Endothelial cell of umbilical vein (primary cell): ENCODE measurements at regions not wholly inside any gene's neighbourhood (a gene's known extent, or its start where the extent isn't known, plus 50 kb on each side); places are given as distances from the start of the nearest gene placed in this dataset.
A peak's percentile ranks its signal among the peaks of the same experiment; 100 is the strongest.

ENCODE experiments used
- BruUV-seq: library from RNA; stranded (reverse); fragments of 400-500 nt; replicated peaks from 2 replicates; lab custom pipeline; 2021; lab: Mats Ljungman, UMichigan
- CTCF ChIA-PET: fragments of 300-600, 350-600 bp; sonication (Branson Sonifier 250); formaldehyde crosslinking; loops from one replicate; lab custom pipeline; 2021; ENCODE audit warnings: antibody characterized with exemption, inconsistent platforms; lab: Charles Lee
- POLR2A ChIA-PET: fragments of 300-600, 350-600 bp; sonication (Branson Sonifier 250); formaldehyde crosslinking; loops from one replicate; lab custom pipeline; 2021; ENCODE audit warnings: antibody characterized with exemption, inconsistent platforms; lab: Charles Lee
- DNase-seq: peaks from one replicate; pipeline ENCODE4 v3.0.0-alpha.2; 2011; ENCODE audit warnings: low read depth, low spot score
- FAIRE-seq: peaks from 2 replicates; lab custom pipeline; 2011; peaks lifted over from hg19 to GRCh38; lab: Jason Lieb, UNC
- H2AFZ ChIP-seq: 2 replicates; pipeline ENCODE4 v1.6.0; 2012; ENCODE audit warnings: low read depth, low read length, control low read depth, inconsistent platforms
- H3K27ac ChIP-seq: 2 replicates; pipeline ENCODE4 v1.5.1; 2011; ENCODE audit warnings: low read depth, mild to moderate bottlenecking, control low read depth, low read length, moderate library complexity; ENCODE audit not compliant: insufficient read depth
- H3K27me3 ChIP-seq, 2 experiments: 2 replicates each; pipeline versions ENCODE4 v1.6.0 to v1.6.1; 2011; ENCODE audit warnings: low read length in 2 of 2, mixed read lengths in 1 of 2; ENCODE audit not compliant: control insufficient read depth in 2 of 2, insufficient read depth in 2 of 2
- H3K36me3 ChIP-seq, 2 experiments: 2 replicates in 1 of 2; 3 replicates in 1 of 2; pipeline ENCODE4 v1.5.1; 2011; ENCODE audit warnings: low read length in 2 of 2, mild to moderate bottlenecking in 1 of 2, moderate library complexity in 1 of 2; ENCODE audit not compliant: control insufficient read depth in 2 of 2, insufficient read depth in 2 of 2; ENCODE audit errors: extremely low read depth in 1 of 2
- H3K4me1 ChIP-seq: 3 replicates; pipeline ENCODE4 v1.5.1; 2011; ENCODE audit warnings: mild to moderate bottlenecking, low read length; ENCODE audit not compliant: control insufficient read depth, insufficient read depth; ENCODE audit errors: extremely low read depth
- H3K4me2 ChIP-seq: 2 replicates; pipeline ENCODE4 v1.6.1; 2011; ENCODE audit warnings: low read length, control low read depth, mixed read lengths; ENCODE audit not compliant: insufficient read depth
- H3K4me3 ChIP-seq, 3 experiments: fragments of 200-600 bp in 1 of 3; sonication (generic), shearing (Covaris generic) in 1 of 3; replicated peaks in 1 of 3; 2 replicates each; pipeline ENCODE4 v1.5.1; 2011 to 2016; ENCODE audit warnings: control low read depth in 3 of 3, low read length in 3 of 3, mild to moderate bottlenecking in 2 of 3, inconsistent platforms in 1 of 3, low read depth in 1 of 3, moderate library complexity in 1 of 3; ENCODE audit not compliant: insufficient read depth in 1 of 3
- H3K79me2 ChIP-seq: 2 replicates; pipeline ENCODE4 v1.6.0; 2012; ENCODE audit warnings: low read length, inconsistent platforms; ENCODE audit not compliant: control insufficient read depth, insufficient read depth
- H3K9ac ChIP-seq: replicated peaks from 2 replicates; pipeline ENCODE3; 2011; ENCODE audit warnings: low read length, control low read depth; ENCODE audit not compliant: insufficient read depth; ENCODE audit errors: extremely low read depth
- H3K9me1 ChIP-seq: replicated peaks from 3 replicates; pipeline ENCODE4 v1.6.0; 2011; ENCODE audit warnings: mild to moderate bottlenecking, low read length; ENCODE audit not compliant: control insufficient read depth, insufficient read depth; ENCODE audit errors: extremely low read depth
- H3K9me3 ChIP-seq: replicated peaks from 2 replicates; pipeline ENCODE4 v1.5.1; 2012; ENCODE audit warnings: low read length, inconsistent platforms; ENCODE audit not compliant: control insufficient read depth, insufficient read depth
- H4K20me1 ChIP-seq: replicated peaks from 2 replicates; pipeline ENCODE3; 2011; ENCODE audit warnings: mild to moderate bottlenecking, low read length; ENCODE audit not compliant: control insufficient read depth, insufficient read depth; ENCODE audit errors: extremely low read depth
- CTCF ChIP-seq, 2 donors: IDR thresholded peaks; 1 replicate in 1 of 2; 2 replicates in 1 of 2; pipeline ENCODE4 v1.5.1; 2011; ENCODE audit warnings: low read length in 2 of 2, mild to moderate bottlenecking in 2 of 2, moderate library complexity in 2 of 2, control low read depth in 1 of 2, inconsistent platforms in 1 of 2, low read depth in 1 of 2; ENCODE audit not compliant: insufficient read depth in 1 of 2; ENCODE audit errors: extremely low read depth in 1 of 2
- EZH2 ChIP-seq: IDR thresholded peaks from 2 replicates; pipeline ENCODE4 v1.6.1; 2012; ENCODE audit warnings: borderline replicate concordance, low read depth, mild to moderate bottlenecking, moderate library complexity, low read length, inconsistent platforms; ENCODE audit not compliant: severe bottlenecking
- FOS ChIP-seq: IDR thresholded peaks from 2 replicates; pipeline ENCODE4 v1.6.1; 2011; ENCODE audit warnings: mild to moderate bottlenecking, low read length, moderate library complexity, borderline replicate concordance; ENCODE audit not compliant: insufficient read depth
- GATA2 ChIP-seq: IDR thresholded peaks from 2 replicates; pipeline ENCODE4 v1.7.0; 2011; ENCODE audit warnings: low read depth, mild to moderate bottlenecking, moderate library complexity, mixed read lengths, low read length; ENCODE audit not compliant: insufficient read length, insufficient read depth
- JUN ChIP-seq: IDR thresholded peaks from 2 replicates; pipeline ENCODE4 v1.6.1; 2011; ENCODE audit warnings: borderline replicate concordance, low read depth; ENCODE audit not compliant: insufficient read length, insufficient read depth
- MAX ChIP-seq: IDR thresholded peaks from 2 replicates; pipeline ENCODE4 v1.6.1; 2011; ENCODE audit not compliant: insufficient read depth, insufficient read length
- MYC ChIP-seq: IDR thresholded peaks from one replicate; pipeline ENCODE4 v1.6.1; 2011; ENCODE audit warnings: mild to moderate bottlenecking, low read depth, low read length
- POLR2A ChIP-seq: IDR thresholded peaks from 2 replicates; pipeline ENCODE4 v1.6.1; 2012; ENCODE audit warnings: low read depth, mild to moderate bottlenecking, control low read depth, low read length
- POLR2AphosphoS5 ChIP-seq: IDR thresholded peaks from 2 replicates; pipeline ENCODE4 v1.6.1; 2012; ENCODE audit warnings: low read depth, mild to moderate bottlenecking, control low read depth, low read length, moderate library complexity; ENCODE audit not compliant: insufficient read depth
- dilution Hi-C: fragments of 300-500 bp; cut with MboI; formaldehyde crosslinking; loops from one replicate; pipeline ENCODE4 v1.15.0; 2019; ENCODE audit warnings: low sequenced_read_pairs; ENCODE audit not compliant: extremely low pct_ligation_motif_present
- intact Hi-C: fragments of 100-400 bp; cut with micrococcal nuclease; formaldehyde crosslinking; loops from one replicate; pipeline ENCODE4 v1.10.0; 2022

GRCh38 chr3:99419116-99419515 lies 219.3 kb upstream of the COL8A1 start:
- BruUV-seq, result no TSS peak

More at GRCh38 chr3:99419116-99419515, 219.3 kb upstream of the COL8A1 start:
- intact Hi-C loops (no loop called here), dilution Hi-C loops (no loop called here)
- DNase-seq, result peak; percentile 42
- Histone ChIP-seq H3K4me2 (no peak overlapping the region), H3K9me3 (no peaks in the 10 kb centered on the region), H3K4me3 (no peak overlapping the region), H4K20me1 (no peaks in the 10 kb centered on the region), H3K27ac (no peak overlapping the region), H3K4me1 (peaks cover 17% of the 10 kb centered on the region), H3K9me1 (no peaks in the 10 kb centered on the region), H3K27me3 (no peaks in the 10 kb centered on the region), H2AFZ (no peak overlapping the region), H3K9ac (no peak overlapping the region), H3K36me3 (no peaks in the 10 kb centered on the region), H3K79me2 (no peaks in the 10 kb centered on the region)
- CTCF ChIA-PET, result no interaction called here
- no peak for FAIRE-seq
- POLR2A ChIA-PET, result no interaction called here
- no peak for TF ChIP-seq CTCF (IDR thresholded peaks at IDR 0.05; ENCODE audit: extremely low read depth in 1 of 2, insufficient read depth in 1 of 2, low read depth in 1 of 2, low read length in 2 of 2)
- no peak for TF ChIP-seq POLR2AphosphoS5
- TF ChIP-seq MAX, result no peak
- no peak for TF ChIP-seq FOS
- TF ChIP-seq MYC, result no peak
- TF ChIP-seq GATA2, result no peak
- TF ChIP-seq POLR2A, result no peak
- no peak for TF ChIP-seq JUN
- no peak for TF ChIP-seq EZH2
